Adrenal gland (tissue), 9 donors: ENCODE measurements at regions not wholly inside any gene's neighbourhood (a gene's known extent, or its start where the extent isn't known, plus 50 kb on each side); places are given as distances from the start of the nearest gene placed in this dataset.
"Not testable (repeated sequence)": the region's sequence is repeated elsewhere in the genome, so short reads cannot be mapped to it uniquely, and the experiment has no call there.

Experiments used
- DNase-seq, 7 donors: peaks; one replicate each; pipeline ENCODE4 v3.0.0-alpha.2; 2019 to 2020
- H3K27ac ChIP-seq, 5 donors: fragments of 200-600 bp; sonication (generic) in 4 of 5; 1 replicate in 3 of 5; 2 replicates in 2 of 5; pipeline versions ENCODE4 v1.5.1 to v1.8.0; 2016 to 2020; ENCODE audit warnings: mild to moderate bottlenecking in 1 of 5
- H3K27me3 ChIP-seq: fragments of 200-600 bp; 2 replicates; pipeline ENCODE4 v1.8.0; 2021
- H3K36me3 ChIP-seq, 2 donors: fragments of 200-600 bp; replicated peaks in 1 of 2; 1 replicate in 1 of 2; 2 replicates in 1 of 2; pipeline versions ENCODE4 v1.5.1 to v1.8.0; 2018 to 2022
- H3K4me1 ChIP-seq, 2 donors: fragments of 200-600 bp; replicated peaks in 1 of 2; 1 replicate in 1 of 2; 2 replicates in 1 of 2; pipeline versions ENCODE4 v1.5.1 to v1.8.0; 2018 to 2021
- H3K4me3 ChIP-seq, 4 donors: fragments of 200-600 bp; sonication (generic) in 3 of 4; one replicate each; pipeline ENCODE4 v1.5.1; 2016 to 2018
- H3K9me3 ChIP-seq, 3 donors: fragments of 200-600 bp; sonication (generic) in 1 of 3; replicated peaks in 1 of 3; 1 replicate in 2 of 3; 2 replicates in 1 of 3; pipeline versions ENCODE4 v1.5.1 to v1.8.0; 2016 to 2021
- CTCF ChIP-seq, 6 experiments: fragments of 450-650 bp in 4 of 6; fragments of 200-600 bp in 2 of 6; sonication (generic) in 1 of 6; IDR thresholded peaks; 1 replicate in 5 of 6; 2 replicates in 1 of 6; pipeline versions ENCODE4 v1.5.1 to v1.8.0; 2016 to 2021; ENCODE audit warnings: antibody characterized with exemption in 6 of 6, mild to moderate bottlenecking in 2 of 6, moderate library complexity in 1 of 6
- POLR2A ChIP-seq, 2 donors: fragments of 450-650 bp; IDR thresholded peaks; one replicate each; pipeline ENCODE4 v1.6.1; 2017; ENCODE audit warnings: antibody characterized with exemption in 2 of 2, mild to moderate bottlenecking in 2 of 2, moderate library complexity in 1 of 2
- WGBS, 4 donors: extraction: QIAGEN DNeasy Blood & Tissue Kit in 2 of 4; methylation state at CpG; one replicate each; pipeline versions ENCODE4 v1.1.5 to v1.1.7; 2013 to 2017; 5-methylcytosine and 5-hydroxymethylcytosine counted together
- intact Hi-C, 2 donors: fragments of 100-400 bp; cut with DNase I; formaldehyde crosslinking; loops; one replicate each; pipeline versions ENCODE4 v1.14.1 to v1.15.0; 2022 to 2023
- donor health status: healthy with polysubstance abuse.
- donor health status: Bipolar disorder and iron deficiency.
- donor health status: DM: yes; HTN: yes; CAD: no.
- donor health status: DM: no; HTN: no; CAD: no.
- donor health status: DM: no; HTN: no; CAD: no.

GRCh38 chr21:27550287-27550686 is 583.4 kb upstream of the ADAMTS5 start:
- Histone ChIP-seq H3K4me3 (no peak overlapping the region), H3K9me3 (no peaks in the 10 kb centered on the region), H3K36me3 (no peaks in the 10 kb centered on the region), H3K27ac (no peak overlapping the region), H3K4me1 (no peaks in the 10 kb centered on the region), H3K27me3 (no peaks in the 10 kb centered on the region)
- intact Hi-C loops = no loop called here
- no peak for TF ChIP-seq POLR2A (IDR thresholded peaks at IDR 0.05)
- TF ChIP-seq CTCF (IDR thresholded peaks at IDR 0.05) = no peak
- no peak for DNase-seq

- WGBS, 4 donors = 65 to 74% (median 70%) methylated on average over 4 of the region's 4 CpGs
Observed at GRCh38 chr21:27548486-27548885, 581.6 kb upstream of the ADAMTS5 start.

DNA sequence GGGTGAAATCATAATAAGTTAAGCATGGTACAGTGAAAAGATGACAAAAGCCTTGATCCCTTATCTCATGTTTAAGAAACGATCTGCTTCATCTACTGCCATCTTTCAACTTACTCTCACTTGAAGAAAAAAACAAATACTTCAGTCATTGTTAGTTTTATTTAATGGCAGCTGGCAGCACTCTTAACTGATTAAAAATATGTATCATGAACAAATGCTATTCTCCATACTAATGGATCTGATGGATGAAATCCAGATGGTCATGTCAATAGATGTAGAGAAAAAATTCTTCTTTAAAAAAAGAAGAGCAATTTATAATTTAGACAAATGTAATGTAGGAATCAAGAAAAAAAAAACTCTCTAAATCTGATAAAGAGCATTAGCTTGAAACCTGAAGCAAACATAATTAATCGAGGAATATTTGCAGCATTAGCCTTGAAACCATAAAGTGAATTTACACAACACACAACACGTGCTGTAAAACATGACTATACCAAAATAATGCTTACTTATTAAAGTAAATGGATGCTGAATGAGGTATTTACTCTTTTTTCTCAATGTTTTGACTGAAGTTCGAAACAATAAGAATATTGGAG is 579.0 kb upstream of the ADAMTS5 start:
- Histone ChIP-seq H3K4me3 (no peak overlapping the region), H3K27me3 (no peaks in the 10 kb centered on the region)
- intact Hi-C loops = no loop called here

More at GRCh38 chr21:27548486-27548885, 581.6 kb upstream of the ADAMTS5 start:
- Histone ChIP-seq H3K4me1 (no peaks in the 10 kb centered on the region), H3K36me3 (no peaks in the 10 kb centered on the region), H3K27ac (no peak overlapping the region), H3K4me3 (no peak overlapping the region), H3K27me3 (no peaks in the 10 kb centered on the region), H3K9me3 (no peaks in the 10 kb centered on the region)
- intact Hi-C loops = no loop called here
- TF ChIP-seq CTCF (IDR thresholded peaks at IDR 0.05) (no peak), POLR2A (IDR thresholded peaks at IDR 0.05) (no peak)
- DNase-seq = no peak

DNA sequence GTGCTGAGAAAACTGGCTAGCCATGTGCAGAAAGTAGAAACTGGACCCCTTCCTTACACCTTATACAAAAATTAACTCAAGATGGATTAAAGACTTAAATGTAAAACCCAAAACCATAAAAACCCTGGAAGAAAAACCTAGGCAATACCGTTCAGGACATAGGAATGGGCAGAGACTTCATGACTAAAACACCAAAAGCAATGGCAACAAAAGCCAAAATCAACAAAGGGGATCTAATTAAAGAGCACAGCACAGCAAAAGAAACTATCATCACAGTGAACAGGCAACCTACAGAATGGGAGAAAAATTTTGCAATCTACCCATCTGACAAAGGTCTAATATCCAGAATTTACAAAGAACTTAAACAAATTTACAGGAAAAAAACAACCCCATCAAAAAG is 575.2 kb upstream of the ADAMTS5 start:
- H3K9me3 ChIP-seq, DNase-seq, H3K36me3 ChIP-seq, H3K4me1 ChIP-seq, intact Hi-C loops, H3K27ac ChIP-seq, H3K27me3 ChIP-seq, H3K4me3 ChIP-seq: not testable (repeated sequence)
- WGBS, 4 donors = 50 to 72% (median 57%) methylated on average over 1 of the region's 1 CpG

More for the DNA sequence above, 579.0 kb upstream of the ADAMTS5 start:
- WGBS, 4 donors = 63 to 71% (median 68%) methylated on average over 4 of the region's 4 CpGs
- DNase-seq = no peak
- no peaks in the 10 kb centered on the region for H3K4me1 ChIP-seq
- H3K27ac ChIP-seq = no peak overlapping the region
- TF ChIP-seq CTCF (IDR thresholded peaks at IDR 0.05) (no peak), POLR2A (IDR thresholded peaks at IDR 0.05) (no peak)
- no peaks in the 10 kb centered on the region for H3K9me3 ChIP-seq
- H3K36me3 ChIP-seq = no peaks in the 10 kb centered on the region

GRCh38 chr21:27536319-27536718 is 569.4 kb upstream of the ADAMTS5 start:
- intact Hi-C loops = no loop called here
- no peaks in the 10 kb centered on the region for H3K9me3 ChIP-seq
- no peaks in the 10 kb centered on the region for H3K27me3 ChIP-seq
- H3K27ac ChIP-seq = no peak overlapping the region
- H3K36me3 ChIP-seq = no peaks in the 10 kb centered on the region
- H3K4me3 ChIP-seq = no peak overlapping the region
- no peaks in the 10 kb centered on the region for H3K4me1 ChIP-seq
- DNase-seq = no peak
- TF ChIP-seq CTCF (IDR thresholded peaks at IDR 0.05) (no peak), POLR2A (IDR thresholded peaks at IDR 0.05) (no peak)
- WGBS, 4 donors = 81 to 89% (median 84%) methylated on average over 3 of the region's 3 CpGs
